NCI-H2107 (cell line): ENCODE measurements at regions not wholly inside any gene's neighbourhood (a gene's known extent, or its start where the extent isn't known, plus 50 kb on each side); places are given as distances from the start of the nearest gene placed in this dataset.

ENCODE experiments used
- DNase-seq: peaks from one replicate; lab custom pipeline; 2025; lab: John Stamatoyannopoulos, UW

GRCh38 chr4:34709564-34709963 is 1534.8 kb downstream of the ARAP2 start:
- DNase-seq: no peak

- no peak for DNase-seq
These were observed 1525.6 kb downstream of the ARAP2 start for GRCh38 chr4:34718576-34719245.

- DNase-seq: no peak
These were observed 1523.7 kb downstream of the ARAP2 start for GRCh38 chr4:34720571-34720970.

- no peak for DNase-seq
These were observed 1522.5 kb downstream of the ARAP2 start for GRCh38 chr4:34721835-34722234.

GRCh38 chr4:34723605-34724004 is 1520.7 kb downstream of the ARAP2 start:
- DNase-seq: no peak

GRCh38 chr4:34724491-34724890 is 1519.8 kb downstream of the ARAP2 start:
- no peak for DNase-seq

- no peak for DNase-seq
These were observed 1513.2 kb downstream of the ARAP2 start for GRCh38 chr4:34731070-34731469.

- no peak for DNase-seq
These were observed 1512.0 kb downstream of the ARAP2 start for GRCh38 chr4:34732176-34732950.

- no peak for DNase-seq
These were observed 1511.0 kb downstream of the ARAP2 start for GRCh38 chr4:34733185-34733941.

- no peak for DNase-seq
These were observed 1477.4 kb downstream of the ARAP2 start for GRCh38 chr4:34766935-34767334.

- no peak for DNase-seq
These were observed 1476.9 kb downstream of the ARAP2 start for GRCh38 chr4:34767407-34767806.

GRCh38 chr4:34771632-34772031 is 1472.7 kb downstream of the ARAP2 start:
- DNase-seq: no peak

- no peak for DNase-seq
These were observed 1454.2 kb downstream of the ARAP2 start for GRCh38 chr4:34790131-34790530.

GRCh38 chr4:34791209-34791608 is 1453.1 kb downstream of the ARAP2 start:
- no peak for DNase-seq

GRCh38 chr4:34800953-34801352 is 1443.4 kb downstream of the ARAP2 start:
- no peak for DNase-seq

GRCh38 chr4:34814266-34814665 is 1430.0 kb downstream of the ARAP2 start:
- no peak for DNase-seq

- no peak for DNase-seq
These were observed 1419.8 kb downstream of the ARAP2 start for GRCh38 chr4:34824515-34824914.

GRCh38 chr4:34826660-34827059 is 1417.7 kb downstream of the ARAP2 start:
- DNase-seq: no peak

GRCh38 chr4:34845926-34846325 is 1398.4 kb downstream of the ARAP2 start:
- DNase-seq: no peak

GRCh38 chr4:34850421-34850820 is 1393.9 kb downstream of the ARAP2 start:
- DNase-seq: no peak

GRCh38 chr4:34850968-34851367 is 1393.3 kb downstream of the ARAP2 start:
- DNase-seq: no peak

- no peak for DNase-seq
These were observed 1392.9 kb downstream of the ARAP2 start for GRCh38 chr4:34851411-34851810.

- DNase-seq: no peak
These were observed 1389.9 kb downstream of the ARAP2 start for GRCh38 chr4:34854451-34854850.
